GM12891 (cell line): ENCODE measurements at regions not wholly inside any gene's neighbourhood (a gene's known extent, or its start where the extent isn't known, plus 50 kb on each side); places are given as distances from the start of the nearest gene placed in this dataset.

Source experiments
- DNase-seq: peaks from one replicate; pipeline ENCODE4 v3.0.0; 2011; ENCODE audit warnings: low spot score; ENCODE audit not compliant: insufficient read length
- FAIRE-seq: peaks from 2 replicates; lab custom pipeline; 2011; peaks lifted over from hg19 to GRCh38; lab: Jason Lieb, UNC
- PAX5 ChIP-seq: IDR thresholded peaks from 2 replicates; pipeline ENCODE4 v1.6.1; 2011; ENCODE audit warnings: low read length, moderate library complexity, mild to moderate bottlenecking; ENCODE audit not compliant: insufficient read depth, severe bottlenecking
- POLR2A ChIP-seq: IDR thresholded peaks from 2 replicates; pipeline ENCODE4 v1.6.1; 2011; ENCODE audit warnings: low read depth, low read length, control low read depth
- POLR2AphosphoS5 ChIP-seq: IDR thresholded peaks from 2 replicates; pipeline ENCODE4 v1.6.1; 2011; ENCODE audit warnings: low read depth, low read length, control low read depth
- POU2F2 ChIP-seq: IDR thresholded peaks from 2 replicates; pipeline ENCODE4 v1.6.1; 2011; ENCODE audit warnings: low read depth, mild to moderate bottlenecking, control low read depth, low read length, moderate library complexity
- SPI1 ChIP-seq: IDR thresholded peaks from 2 replicates; pipeline ENCODE4 v1.6.1; 2011; ENCODE audit warnings: low read depth, low read length, control low read depth
- TAF1 ChIP-seq: IDR thresholded peaks from 2 replicates; pipeline ENCODE4 v1.6.1; 2011; ENCODE audit warnings: low read depth, low read length, control low read depth

- FAIRE-seq (no peak), DNase-seq (no peak)
- TF ChIP-seq TAF1 (no peak), SPI1 (no peak), POLR2A (no peak), PAX5 (no peak), POLR2AphosphoS5 (no peak), POU2F2 (no peak)
Observed at GRCh38 chr1:244137725-244138124, 86.6 kb downstream of the ZBTB18 start.

DNA sequence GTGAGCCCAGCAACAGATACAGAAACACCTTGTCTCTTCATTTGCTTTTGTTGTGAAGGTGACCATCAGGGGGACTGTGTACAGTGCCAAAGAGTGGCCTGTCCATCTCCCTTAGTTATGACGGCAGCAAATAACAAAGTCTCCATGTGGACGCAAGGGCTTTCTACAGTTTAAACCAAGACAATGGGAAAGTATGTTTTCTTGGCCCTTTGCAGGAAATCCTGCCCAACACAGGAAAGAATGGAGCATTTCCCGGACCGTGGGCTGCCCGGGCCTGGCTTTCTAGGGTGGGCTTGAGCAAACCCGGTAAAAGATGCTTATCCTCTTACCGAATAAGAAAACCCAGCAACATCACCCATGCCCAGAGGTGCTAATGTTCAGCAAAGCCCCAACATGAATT lies 87.3 kb downstream of the ZBTB18 start:
- FAIRE-seq (no peak), DNase-seq (no peak)
- TF ChIP-seq TAF1 (no peak), POLR2A (no peak), SPI1 (no peak), PAX5 (no peak), POLR2AphosphoS5 (no peak)

DNA sequence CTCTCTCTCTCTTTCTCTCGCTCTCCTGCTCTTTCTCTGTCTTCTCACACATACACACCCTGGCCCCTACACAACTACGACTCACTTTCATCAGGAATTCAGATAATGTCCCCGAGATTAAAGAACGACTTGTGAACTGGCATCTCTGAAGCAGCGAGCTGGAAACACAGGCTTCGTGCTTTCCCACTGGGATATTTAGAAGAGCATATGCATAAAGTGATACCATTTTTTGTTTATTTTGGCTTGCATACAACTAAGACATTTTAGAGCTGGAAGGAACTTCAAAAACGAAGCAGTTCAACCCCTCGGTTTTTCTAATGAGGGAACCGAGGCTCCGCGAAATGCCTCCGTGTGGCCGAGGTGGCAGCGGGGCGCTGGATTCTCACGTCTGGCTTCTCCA lies 88.6 kb downstream of the ZBTB18 start:
- TF ChIP-seq POU2F2 (no peak), PAX5 (no peak)
- no peak for FAIRE-seq
- DNase-seq: no peak

- no peak for FAIRE-seq
- TF ChIP-seq POLR2A: no peak
- TF ChIP-seq SPI1: no peak
- TF ChIP-seq TAF1: no peak
Observed at GRCh38 chr1:244140420-244140819, 89.3 kb downstream of the ZBTB18 start.

GRCh38 chr1:244144053-244144452 lies 93.0 kb downstream of the ZBTB18 start:
- TF ChIP-seq PAX5 (no peak), POU2F2 (no peak), SPI1 (no peak), POLR2A (no peak), TAF1 (no peak), POLR2AphosphoS5 (no peak)
- no peak for FAIRE-seq
- no peak for DNase-seq

More at GRCh38 chr1:244140420-244140819, 89.3 kb downstream of the ZBTB18 start:
- no peak for DNase-seq

DNA sequence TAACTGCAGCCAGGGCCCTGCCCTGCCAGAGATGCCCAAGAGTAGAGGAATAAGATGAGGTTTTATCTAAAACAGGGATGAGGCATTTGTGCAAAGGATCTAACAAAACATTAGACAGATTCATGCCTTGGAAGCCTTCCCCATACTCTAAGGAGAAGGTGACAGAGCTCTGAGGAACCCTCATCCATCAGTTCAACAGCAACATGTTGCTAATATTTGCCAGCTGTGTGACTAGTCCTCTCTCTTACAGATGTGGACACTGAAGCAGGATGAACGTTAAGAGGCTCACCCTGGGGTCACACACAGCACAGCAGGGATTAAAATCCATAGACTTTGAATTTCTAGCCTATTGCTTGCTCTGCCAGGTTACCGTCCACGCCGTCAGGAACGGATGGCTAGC lies 99.0 kb downstream of the ZBTB18 start:
- FAIRE-seq: no peak
- TF ChIP-seq SPI1 (no peak), POLR2A (no peak), POU2F2 (no peak), TAF1 (no peak), PAX5 (no peak), POLR2AphosphoS5 (no peak)
- DNase-seq: no peak

GRCh38 chr1:244150665-244151064 lies 99.6 kb downstream of the ZBTB18 start:
- TF ChIP-seq SPI1 (no peak), PAX5 (no peak), TAF1 (no peak), POLR2AphosphoS5 (no peak), POLR2A (no peak), POU2F2 (no peak)
- FAIRE-seq: no peak
- DNase-seq: no peak

- TF ChIP-seq POLR2AphosphoS5 (no peak), PAX5 (no peak), TAF1 (no peak), POLR2A (no peak), SPI1 (no peak), POU2F2 (no peak)
- FAIRE-seq: no peak
- no peak for DNase-seq
Observed at GRCh38 chr1:244151537-244151936, 100.5 kb downstream of the ZBTB18 start.

GRCh38 chr1:244154508-244154871 lies 103.4 kb downstream of the ZBTB18 start:
- FAIRE-seq (no peak), DNase-seq (no peak)
- no peak for TF ChIP-seq SPI1
- TF ChIP-seq POLR2AphosphoS5: no peak
- no peak for TF ChIP-seq POU2F2
- no peak for TF ChIP-seq POLR2A
- TF ChIP-seq PAX5: no peak
- TF ChIP-seq TAF1: no peak

DNA sequence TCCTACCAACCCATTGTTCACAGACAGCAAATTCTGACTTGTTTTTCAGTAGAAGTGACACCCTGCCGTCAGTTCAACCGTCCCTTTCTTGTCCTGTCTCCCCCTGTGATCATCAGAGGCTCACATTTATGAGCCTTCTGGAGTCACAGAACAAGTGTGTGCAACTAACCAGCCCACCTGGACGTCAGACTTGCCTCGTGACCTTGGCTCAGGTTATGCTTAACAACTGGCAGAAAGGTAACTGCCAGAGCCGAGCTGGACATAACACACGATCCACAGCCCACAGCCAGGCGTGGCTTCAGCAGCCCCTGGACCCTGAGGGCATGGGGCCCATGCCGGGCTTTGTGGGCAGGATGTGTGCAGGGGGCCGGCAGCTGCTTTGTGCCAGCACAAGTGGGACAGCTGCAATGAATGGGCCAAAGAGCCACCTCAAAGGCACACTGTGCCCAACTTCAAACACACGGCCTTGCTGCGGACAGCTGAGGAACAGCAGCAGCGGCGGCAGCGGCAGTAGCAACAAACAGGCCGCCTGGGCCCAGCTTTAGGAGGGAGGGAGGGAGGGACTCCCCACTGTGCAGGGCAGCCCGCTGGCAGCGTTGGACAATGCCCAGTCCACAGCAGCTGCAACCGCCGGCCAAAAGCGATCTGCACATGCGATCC lies 103.9 kb downstream of the ZBTB18 start:
- TF ChIP-seq POU2F2 (no peak), SPI1 (no peak), POLR2A (no peak), POLR2AphosphoS5 (no peak), PAX5 (no peak), TAF1 (no peak)
- FAIRE-seq: no peak
- no peak for DNase-seq
